Astrocyte of the cerebellum (primary cell): ENCODE measurements at regions not wholly inside any gene's neighbourhood (a gene's known extent, or its start where the extent isn't known, plus 50 kb on each side); places are given as distances from the start of the nearest gene placed in this dataset.
A peak's percentile ranks its signal among the peaks of the same experiment; 100 is the strongest.
"Not testable (repeated sequence)": the region's sequence is repeated elsewhere in the genome, so short reads cannot be mapped to it uniquely, and the experiment has no call there.

ENCODE experiments used
- DNase-seq: peaks from one replicate; pipeline ENCODE4 v3.0.0-alpha.2; 2011; ENCODE audit warnings: low read depth
- H3K4me3 ChIP-seq: 2 replicates; pipeline ENCODE4 v1.5.1; 2011; ENCODE audit warnings: mild to moderate bottlenecking, low read depth, low read length, moderate library complexity
- in situ Hi-C: cut with HindIII; loops from 2 replicates; pipeline ENCODE4 v1.10.0; 2017; ENCODE audit warnings: low sequenced_read_pairs
- TF ChIP-seq, protein P1 (sequence below): IDR thresholded peaks from 2 replicates; pipeline ENCODE4 v1.5.1; 2012; ENCODE audit warnings: low read length, low read depth, moderate library complexity, mild to moderate bottlenecking; ENCODE audit errors: missing control alignments

DNA sequence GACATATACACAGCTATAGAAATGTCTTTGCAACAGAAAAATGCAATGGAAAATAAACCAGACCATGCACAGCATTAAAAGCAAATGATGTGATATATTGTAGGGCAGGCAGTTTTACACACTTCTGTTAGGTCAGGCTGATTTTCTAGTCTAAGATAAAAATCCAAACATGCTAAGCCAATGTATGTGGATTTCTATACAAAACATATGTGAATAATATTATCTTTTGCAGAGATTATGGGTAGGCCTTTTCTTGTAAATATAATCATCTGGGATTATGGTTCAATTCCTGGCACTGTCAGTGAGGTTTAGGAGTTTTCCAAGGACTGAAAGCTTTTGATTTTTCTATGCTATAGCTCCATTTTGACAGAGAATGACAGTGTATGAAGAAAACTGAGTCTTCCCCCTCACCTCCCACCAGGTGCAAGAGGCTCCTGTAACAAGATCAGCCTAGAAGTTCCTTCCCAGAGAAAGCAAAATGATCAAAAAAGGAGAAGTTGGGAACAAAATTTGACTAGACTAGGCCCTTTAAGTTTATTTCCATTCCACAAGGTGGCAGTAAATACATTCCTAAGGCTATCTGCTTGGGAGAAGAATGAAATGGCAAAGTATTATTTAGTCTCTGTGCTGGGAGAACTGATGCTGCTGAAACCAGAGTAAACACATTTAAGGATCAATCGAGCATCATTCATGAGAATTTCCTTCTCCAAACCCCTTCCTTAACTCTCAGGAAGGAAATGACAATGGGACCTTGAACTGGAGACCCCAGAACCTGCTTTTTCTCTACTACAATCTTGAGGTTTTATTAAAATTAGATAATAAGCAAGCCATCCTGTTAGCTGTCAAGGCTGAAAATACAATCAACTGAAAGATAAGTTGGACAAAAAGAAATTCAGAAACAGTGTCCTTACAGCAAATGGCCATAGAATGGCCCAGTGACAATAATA lies 133.0 kb upstream of the TUT7 start:
- peak; percentile 62 for DNase-seq
- H3K4me3 ChIP-seq: no peak overlapping the region
- in situ Hi-C loops: no loop called here
- TF ChIP-seq, protein P1, sequence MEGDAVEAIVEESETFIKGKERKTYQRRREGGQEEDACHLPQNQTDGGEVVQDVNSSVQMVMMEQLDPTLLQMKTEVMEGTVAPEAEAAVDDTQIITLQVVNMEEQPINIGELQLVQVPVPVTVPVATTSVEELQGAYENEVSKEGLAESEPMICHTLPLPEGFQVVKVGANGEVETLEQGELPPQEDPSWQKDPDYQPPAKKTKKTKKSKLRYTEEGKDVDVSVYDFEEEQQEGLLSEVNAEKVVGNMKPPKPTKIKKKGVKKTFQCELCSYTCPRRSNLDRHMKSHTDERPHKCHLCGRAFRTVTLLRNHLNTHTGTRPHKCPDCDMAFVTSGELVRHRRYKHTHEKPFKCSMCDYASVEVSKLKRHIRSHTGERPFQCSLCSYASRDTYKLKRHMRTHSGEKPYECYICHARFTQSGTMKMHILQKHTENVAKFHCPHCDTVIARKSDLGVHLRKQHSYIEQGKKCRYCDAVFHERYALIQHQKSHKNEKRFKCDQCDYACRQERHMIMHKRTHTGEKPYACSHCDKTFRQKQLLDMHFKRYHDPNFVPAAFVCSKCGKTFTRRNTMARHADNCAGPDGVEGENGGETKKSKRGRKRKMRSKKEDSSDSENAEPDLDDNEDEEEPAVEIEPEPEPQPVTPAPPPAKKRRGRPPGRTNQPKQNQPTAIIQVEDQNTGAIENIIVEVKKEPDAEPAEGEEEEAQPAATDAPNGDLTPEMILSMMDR: peak; percentile 44

DNA sequence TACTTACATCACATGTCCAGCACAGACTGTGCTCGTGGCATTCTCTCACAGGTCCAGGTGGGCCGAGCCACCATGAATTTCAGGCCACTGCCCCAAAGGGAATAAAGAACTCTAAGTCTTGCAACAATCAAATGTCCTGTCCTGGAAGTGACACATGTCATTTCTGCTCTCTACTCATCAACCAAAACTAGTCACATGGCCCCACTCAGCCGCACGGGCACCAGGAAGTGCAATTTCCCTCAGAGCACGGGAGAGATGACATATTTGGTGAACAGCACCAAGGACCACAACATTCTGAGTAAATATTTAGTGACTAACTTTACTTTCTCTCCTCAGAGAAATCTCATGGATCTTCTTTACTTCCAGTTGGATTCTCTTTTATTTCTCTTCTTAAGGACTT lies 131.1 kb upstream of the TUT7 start:
- no peak for DNase-seq
- in situ Hi-C loops: no loop called here
- TF ChIP-seq, protein P1: no peak
- H3K4me3 ChIP-seq: no peak overlapping the region

DNA sequence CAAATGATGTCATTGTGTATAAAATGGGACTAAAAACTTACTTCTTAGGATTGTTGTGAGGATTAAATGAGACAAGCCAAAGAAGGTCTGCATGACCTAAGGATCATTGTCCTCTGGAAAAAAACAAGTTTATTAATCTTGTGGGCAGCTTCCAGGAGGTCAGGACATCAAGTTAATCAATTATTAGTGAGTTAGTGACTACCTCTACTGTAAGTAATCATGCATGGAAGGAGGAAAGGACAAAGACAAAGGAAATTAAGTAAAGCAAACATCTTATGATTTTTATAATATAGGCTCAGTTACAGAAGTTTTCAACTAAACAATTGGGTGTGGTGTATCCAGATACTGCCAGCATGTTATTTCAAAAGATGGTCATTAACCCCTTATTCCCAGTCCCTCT lies 129.3 kb upstream of the TUT7 start:
- in situ Hi-C loops: no loop called here
- H3K4me3 ChIP-seq: no peak overlapping the region
- TF ChIP-seq, protein P1: no peak

DNA sequence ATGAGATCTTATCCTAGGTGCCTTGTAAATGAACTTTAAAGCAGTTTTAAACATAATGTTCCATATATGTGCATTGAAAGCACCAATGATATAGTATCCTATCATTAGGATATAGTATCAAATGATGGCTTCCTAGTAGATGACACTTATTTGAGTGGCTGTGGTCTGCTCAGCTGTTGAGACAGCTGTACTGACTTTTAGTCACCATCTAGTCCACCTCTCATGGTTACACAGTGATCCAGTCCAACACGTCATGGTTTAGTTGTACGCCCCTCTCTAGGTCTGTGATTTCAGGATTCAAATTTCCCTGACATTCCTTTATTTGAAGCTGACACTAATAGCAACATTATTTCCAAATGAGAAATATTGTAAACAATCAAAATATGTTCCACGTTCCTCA lies 127.3 kb upstream of the TUT7 start:
- DNase-seq: no peak
- in situ Hi-C loops: no loop called here
- H3K4me3 ChIP-seq: no peak overlapping the region
- TF ChIP-seq, protein P1: no peak

More for the DNA sequence above, 129.3 kb upstream of the TUT7 start:
- DNase-seq: no peak

DNA sequence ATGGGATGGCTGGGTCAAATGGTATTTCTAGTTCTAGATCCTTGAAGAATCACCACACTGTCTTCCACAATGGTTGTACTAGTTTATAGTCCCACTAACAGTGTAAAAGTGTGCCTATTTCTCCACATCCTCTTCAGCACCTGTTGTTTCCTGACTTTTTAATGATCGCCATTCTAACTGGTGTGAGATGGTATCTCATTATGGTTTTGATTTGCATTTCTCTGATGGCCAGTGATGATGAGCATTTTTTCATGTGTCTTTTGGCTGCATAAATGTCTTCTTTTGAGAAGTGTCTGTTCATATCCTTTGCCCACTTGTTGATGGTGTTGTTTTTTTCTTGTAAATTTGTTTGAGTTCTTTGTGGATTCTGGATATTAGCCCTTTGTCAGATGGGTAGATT lies 121.0 kb upstream of the TUT7 start:
- DNase-seq, H3K4me3 ChIP-seq, in situ Hi-C loops: not testable (repeated sequence)

DNA sequence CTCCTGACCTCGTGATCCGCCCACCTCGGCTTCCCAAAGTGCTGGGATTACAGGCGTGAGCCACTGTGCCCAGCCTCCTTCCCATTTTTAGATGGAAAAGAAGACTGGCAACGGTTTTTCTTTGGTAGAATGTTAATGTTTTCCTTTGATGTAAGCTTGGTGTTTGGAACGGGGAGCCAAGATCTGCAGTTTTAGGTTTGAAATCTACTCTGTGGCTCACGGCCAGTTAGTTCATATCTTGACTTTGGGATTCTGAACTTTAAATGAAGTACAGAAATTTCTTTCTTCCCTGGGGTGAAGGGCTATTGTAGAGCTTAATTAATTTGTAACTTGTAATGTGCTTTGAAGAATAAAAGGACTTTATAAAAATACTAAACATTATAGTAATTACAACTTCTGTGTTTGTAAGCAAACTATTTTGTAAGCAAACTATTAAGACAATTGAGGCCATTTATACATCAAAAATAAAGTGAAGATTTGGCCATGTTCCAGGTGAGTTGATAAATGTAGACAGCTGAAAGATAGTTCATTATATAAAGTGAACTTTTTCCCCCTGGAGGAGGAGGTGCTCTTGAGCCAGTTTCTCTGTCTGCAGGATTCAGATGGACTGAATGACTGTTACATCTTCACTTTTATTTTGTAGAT lies 117.1 kb upstream of the TUT7 start:
- H3K4me3 ChIP-seq: no peak overlapping the region
- no peak for DNase-seq
- in situ Hi-C loops: no loop called here
- TF ChIP-seq, protein P1: no peak

DNA sequence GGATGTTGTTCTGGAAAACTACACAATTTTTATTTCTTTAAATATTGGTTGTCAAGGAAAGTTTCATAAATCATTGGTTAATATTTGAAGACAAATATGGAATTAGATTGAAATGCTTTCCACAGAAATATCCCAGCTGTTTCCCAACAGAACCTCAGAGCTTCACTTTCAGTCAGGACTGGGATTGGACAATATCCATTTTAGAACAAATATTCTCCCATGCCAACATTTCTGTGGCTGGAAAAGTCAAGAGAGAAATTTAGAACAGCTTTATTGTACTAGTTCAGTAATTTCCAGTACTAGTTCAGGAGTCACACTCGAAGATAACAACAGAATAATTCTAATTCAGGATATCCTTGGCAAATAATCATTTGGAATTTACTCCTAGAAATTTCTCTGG lies 116.1 kb upstream of the TUT7 start:
- in situ Hi-C loops: no loop called here
- TF ChIP-seq, protein P1: no peak
- DNase-seq: peak; percentile 56
- H3K4me3 ChIP-seq: no peak overlapping the region
